Right cardiac atrium (tissue), 5 donors: ENCODE measurements at regions not wholly inside any gene's neighbourhood (a gene's known extent, or its start where the extent isn't known, plus 50 kb on each side); places are given as distances from the start of the nearest gene placed in this dataset.

ENCODE experiments used
- ATAC-seq, 2 donors: fragments of 200-7000 bp; cut with Tn5 transposase; one replicate each; pipeline versions ENCODE4 v1.8.0 to v1.9.1; 2020; ENCODE audit warnings: moderate library complexity in 2 of 2, mild to moderate bottlenecking in 1 of 2
- DNase-seq, 3 donors: peaks; one replicate each; pipeline ENCODE4 v3.0.0-alpha.2; 2020
- H3K27ac ChIP-seq: one replicate; pipeline ENCODE4 v1.5.1; 2013; ENCODE audit warnings: mild to moderate bottlenecking, low read length, control low read depth, moderate library complexity
- H3K27me3 ChIP-seq: one replicate; pipeline ENCODE4 v1.6.1; 2013; ENCODE audit not compliant: control insufficient read depth, insufficient read depth
- H3K4me1 ChIP-seq: one replicate; pipeline ENCODE4 v1.6.1; 2013; ENCODE audit warnings: low read length; ENCODE audit not compliant: control insufficient read depth, insufficient read depth
- H3K4me3 ChIP-seq: one replicate; pipeline ENCODE4 v1.5.1; 2013; ENCODE audit warnings: low read length, control low read depth
- H3K9me3 ChIP-seq: one replicate; pipeline ENCODE4 v1.6.1; 2013; ENCODE audit warnings: low read length; ENCODE audit not compliant: control insufficient read depth
- WGBS: extraction: QIAGEN DNeasy Blood & Tissue Kit; methylation state at CpG from one replicate; pipeline ENCODE4 v1.1.7; 2013; 5-methylcytosine and 5-hydroxymethylcytosine counted together
- intact Hi-C, 4 donors: fragments of 100-400 bp; cut with DNase I; formaldehyde crosslinking; loops; one replicate each; pipeline versions ENCODE4 v1.11.0 to v1.14.0; 2022 to 2023
- donor health status: healthy with polysubstance abuse.
- donor health status: DM: no; HTN: yes; CAD: no.
- donor health status: DM: no; HTN: no; CAD: no.
- donor health status: DM: no; HTN: yes; CAD: no; lungs with severe emphysema.
- donor health status: DM: yes; HTN: yes; CAD: no.

GRCh38 chr2:6423157-6423556 lies 442.6 kb downstream of the CMPK2 start:
- no peaks in the 10 kb centered on the region for H3K27me3 ChIP-seq
- no peak overlapping the region for H3K4me3 ChIP-seq

GRCh38 chr2:6423944-6424343 lies 441.8 kb downstream of the CMPK2 start:
- Histone ChIP-seq H3K4me3 (no peak overlapping the region), H3K27ac (no peak overlapping the region), H3K27me3 (no peaks in the 10 kb centered on the region), H3K9me3 (no peaks in the 10 kb centered on the region), H3K4me1 (no peaks in the 10 kb centered on the region)
- intact Hi-C loops = no loop called here
- WGBS = 55% methylated on average over 6 of the region's 6 CpGs
- DNase-seq (no peak), ATAC-seq (no peak)

More at GRCh38 chr2:6423157-6423556, 442.6 kb downstream of the CMPK2 start:
- H3K27ac ChIP-seq = no peak overlapping the region
- no peaks in the 10 kb centered on the region for H3K9me3 ChIP-seq
- no peak for ATAC-seq
- no peak for DNase-seq
- intact Hi-C loops = no loop called here
- WGBS = 91% methylated on average over 1 of the region's 1 CpG
- H3K4me1 ChIP-seq = no peaks in the 10 kb centered on the region

GRCh38 chr2:6425032-6425431 lies 440.7 kb downstream of the CMPK2 start:
- DNase-seq = no peak
- no peaks in the 10 kb centered on the region for H3K27me3 ChIP-seq
- intact Hi-C loops = no loop called here
- no peak for ATAC-seq
- no peaks in the 10 kb centered on the region for H3K9me3 ChIP-seq
- no peak overlapping the region for H3K27ac ChIP-seq
- 67% methylated on average over 3 of the region's 3 CpGs for WGBS
- no peak overlapping the region for H3K4me3 ChIP-seq
- H3K4me1 ChIP-seq = no peaks in the 10 kb centered on the region

- H3K27me3 ChIP-seq = no peaks in the 10 kb centered on the region
- ATAC-seq = no peak
- WGBS = 82% methylated on average over 19 of the region's 19 CpGs
These were observed 436.3 kb downstream of the CMPK2 start for GRCh38 chr2:6429210-6429986.

GRCh38 chr2:6434438-6434837 lies 431.3 kb downstream of the CMPK2 start:
- no peak for ATAC-seq
- no peak for DNase-seq
- Histone ChIP-seq H3K9me3 (no peaks in the 10 kb centered on the region), H3K4me3 (no peak overlapping the region), H3K27me3 (no peaks in the 10 kb centered on the region), H3K4me1 (no peaks in the 10 kb centered on the region), H3K27ac (no peak overlapping the region)
- WGBS = 84% methylated on average over 6 of the region's 6 CpGs
- intact Hi-C loops = no loop called here

More at GRCh38 chr2:6429210-6429986, 436.3 kb downstream of the CMPK2 start:
- Histone ChIP-seq H3K9me3 (no peaks in the 10 kb centered on the region), H3K27ac (no peak overlapping the region), H3K4me1 (no peaks in the 10 kb centered on the region), H3K4me3 (no peak overlapping the region)
- DNase-seq = no peak
- intact Hi-C loops = no loop called here

- H3K27ac ChIP-seq = no peak overlapping the region
- ATAC-seq = no peak
- no peaks in the 10 kb centered on the region for H3K4me1 ChIP-seq
- intact Hi-C loops = no loop called here
- no peaks in the 10 kb centered on the region for H3K9me3 ChIP-seq
- 71% methylated on average over 2 of the region's 2 CpGs for WGBS
- no peak for DNase-seq
- H3K27me3 ChIP-seq = no peaks in the 10 kb centered on the region
- no peak overlapping the region for H3K4me3 ChIP-seq
These were observed 423.9 kb downstream of the CMPK2 start for GRCh38 chr2:6441800-6442199.

- intact Hi-C loops = no loop called here
- ATAC-seq = no peak
- Histone ChIP-seq H3K27me3 (no peaks in the 10 kb centered on the region), H3K4me3 (no peak overlapping the region), H3K27ac (no peak overlapping the region), H3K4me1 (no peaks in the 10 kb centered on the region), H3K9me3 (no peaks in the 10 kb centered on the region)
- WGBS = 58% methylated on average over 3 of the region's 3 CpGs
- no peak for DNase-seq
These were observed 423.3 kb downstream of the CMPK2 start for GRCh38 chr2:6442252-6442985.

GRCh38 chr2:6443061-6443823 lies 422.5 kb downstream of the CMPK2 start:
- DNase-seq (no peak), ATAC-seq (no peak)
- H3K4me3 ChIP-seq = no peak overlapping the region
- no peaks in the 10 kb centered on the region for H3K9me3 ChIP-seq
- no peaks in the 10 kb centered on the region for H3K4me1 ChIP-seq
- no peaks in the 10 kb centered on the region for H3K27me3 ChIP-seq
- WGBS = 88% methylated on average over 4 of the region's 4 CpGs
- intact Hi-C loops = no loop called here
- no peak overlapping the region for H3K27ac ChIP-seq

- Histone ChIP-seq H3K4me3 (no peak overlapping the region), H3K4me1 (no peaks in the 10 kb centered on the region), H3K27ac (no peak overlapping the region), H3K27me3 (no peaks in the 10 kb centered on the region), H3K9me3 (no peaks in the 10 kb centered on the region)
- WGBS = 77% methylated on average over 2 of the region's 2 CpGs
- intact Hi-C loops = no loop called here
- ATAC-seq = no peak
- no peak for DNase-seq
These were observed 421.2 kb downstream of the CMPK2 start for GRCh38 chr2:6444514-6444913.

GRCh38 chr2:6445156-6445555 lies 420.6 kb downstream of the CMPK2 start:
- Histone ChIP-seq H3K27ac (no peak overlapping the region), H3K4me1 (no peaks in the 10 kb centered on the region), H3K9me3 (no peaks in the 10 kb centered on the region), H3K4me3 (no peak overlapping the region), H3K27me3 (no peaks in the 10 kb centered on the region)
- DNase-seq (no peak), ATAC-seq (no peak)
- intact Hi-C loops = no loop called here
- WGBS = 87% methylated on average over 3 of the region's 3 CpGs
